SK-N-SH treated with all-trans-retinoic acid at 6 μM for 48 hours (cell line): ENCODE measurements at regions not wholly inside any gene's neighbourhood (a gene's known extent, or its start where the extent isn't known, plus 50 kb on each side); places are given as distances from the start of the nearest gene placed in this dataset.

Experiments used
- ATAC-seq: fragments of 200-7000 bp; cut with Tn5 transposase; 3 replicates; pipeline ENCODE4 v1.9.1; 2020; ENCODE audit warnings: mild to moderate bottlenecking, moderate library complexity
- ARNTL ChIP-seq: fragments of 450-650 bp; formaldehyde crosslinking; IDR thresholded peaks from 2 replicates; pipeline ENCODE4 v1.5.0; 2020; ENCODE audit warnings: low read depth, mild to moderate bottlenecking, moderate library complexity, borderline replicate concordance
- BACH2 ChIP-seq: fragments of 250-450 bp; sonication (Bioruptor Pico); IDR thresholded peaks from 2 replicates; pipeline ENCODE4 v1.9.0; 2021; ENCODE audit warnings: mild to moderate bottlenecking, borderline replicate concordance
- ESRRG ChIP-seq: fragments of 250-450 bp; sonication (Bioruptor Pico); IDR thresholded peaks from 2 replicates; pipeline ENCODE4 v1.6.1; 2021; ENCODE audit warnings: mild to moderate bottlenecking
- GLIS3 ChIP-seq: fragments of 250-450 bp; sonication (Bioruptor Pico); IDR thresholded peaks from 2 replicates; pipeline ENCODE4 v1.5.0; 2020; ENCODE audit warnings: mild to moderate bottlenecking, moderate library complexity
- ISL1 ChIP-seq: fragments of 250-450 bp; sonication (Bioruptor Pico); IDR thresholded peaks from 2 replicates; pipeline ENCODE4 v2.1.2; 2022; ENCODE audit warnings: mild to moderate bottlenecking, moderate library complexity
- OSR1 ChIP-seq: fragments of 250-450 bp; sonication (Bioruptor Pico); IDR thresholded peaks from 2 replicates; pipeline ENCODE4 v1.8.0; 2022; ENCODE audit warnings: moderate library complexity, mild to moderate bottlenecking, inconsistent platforms
- PATZ1 ChIP-seq: fragments of 250-450 bp; sonication (Bioruptor Pico); IDR thresholded peaks from 2 replicates; pipeline ENCODE4 v1.8.0; 2020; ENCODE audit warnings: mild to moderate bottlenecking, moderate library complexity, borderline replicate concordance
- POU6F1 ChIP-seq: fragments of 250-450 bp; sonication (Bioruptor Pico); IDR thresholded peaks from 2 replicates; pipeline ENCODE4 v1.8.0; 2021; ENCODE audit warnings: low read depth, mild to moderate bottlenecking, moderate library complexity, borderline replicate concordance
- PPARA ChIP-seq: fragments of 250-450 bp; sonication (Bioruptor Pico); IDR thresholded peaks from 2 replicates; pipeline ENCODE4 v1.5.0; 2020; ENCODE audit warnings: mild to moderate bottlenecking, borderline replicate concordance
- RARB ChIP-seq: fragments of 250-450 bp; sonication (Bioruptor Pico); IDR thresholded peaks from 2 replicates; pipeline ENCODE4 v1.8.0; 2021; ENCODE audit warnings: mild to moderate bottlenecking, moderate library complexity
- SNAI2 ChIP-seq: fragments of 250-450 bp; sonication (Bioruptor Pico); IDR thresholded peaks from 2 replicates; pipeline ENCODE4 v1.5.0; 2020; ENCODE audit warnings: mild to moderate bottlenecking, moderate library complexity
- ZFP30 ChIP-seq: fragments of 450-650 bp; formaldehyde crosslinking; IDR thresholded peaks from 2 replicates; pipeline ENCODE4 v1.5.0; 2022; ENCODE audit warnings: mild to moderate bottlenecking, moderate library complexity
- ZNF565 ChIP-seq: fragments of 450-650 bp; formaldehyde crosslinking; conservative IDR thresholded peaks from 2 replicates; pipeline ENCODE4 v1.5.0; 2020; ENCODE audit warnings: low read depth, mild to moderate bottlenecking, moderate library complexity
- ZNF70 ChIP-seq: fragments of 450-650 bp; formaldehyde crosslinking; IDR thresholded peaks from 2 replicates; pipeline ENCODE4 v1.5.0; 2020; ENCODE audit warnings: mild to moderate bottlenecking, moderate library complexity
- ZNF8 ChIP-seq: fragments of 450-650 bp; formaldehyde crosslinking; IDR thresholded peaks from 2 replicates; pipeline ENCODE4 v1.5.0; 2020; ENCODE audit warnings: mild to moderate bottlenecking, moderate library complexity
- TF ChIP-seq, protein P1 (sequence below): fragments of 250-450 bp; sonication (Bioruptor Pico); IDR thresholded peaks from 2 replicates; pipeline ENCODE4 v1.5.1; 2021; ENCODE audit warnings: mild to moderate bottlenecking, moderate library complexity
- TF ChIP-seq, protein P2 (sequence below): fragments of 250-450 bp; sonication (Bioruptor Pico); IDR thresholded peaks from 2 replicates; pipeline ENCODE4 v1.5.1; 2020; ENCODE audit warnings: low read depth, mild to moderate bottlenecking, moderate library complexity
- TF ChIP-seq, protein P3 (sequence below): fragments of 250-450 bp; sonication (Bioruptor Pico); IDR thresholded peaks from 2 replicates; pipeline ENCODE4 v1.5.0; 2020; ENCODE audit warnings: mild to moderate bottlenecking, moderate library complexity

DNA sequence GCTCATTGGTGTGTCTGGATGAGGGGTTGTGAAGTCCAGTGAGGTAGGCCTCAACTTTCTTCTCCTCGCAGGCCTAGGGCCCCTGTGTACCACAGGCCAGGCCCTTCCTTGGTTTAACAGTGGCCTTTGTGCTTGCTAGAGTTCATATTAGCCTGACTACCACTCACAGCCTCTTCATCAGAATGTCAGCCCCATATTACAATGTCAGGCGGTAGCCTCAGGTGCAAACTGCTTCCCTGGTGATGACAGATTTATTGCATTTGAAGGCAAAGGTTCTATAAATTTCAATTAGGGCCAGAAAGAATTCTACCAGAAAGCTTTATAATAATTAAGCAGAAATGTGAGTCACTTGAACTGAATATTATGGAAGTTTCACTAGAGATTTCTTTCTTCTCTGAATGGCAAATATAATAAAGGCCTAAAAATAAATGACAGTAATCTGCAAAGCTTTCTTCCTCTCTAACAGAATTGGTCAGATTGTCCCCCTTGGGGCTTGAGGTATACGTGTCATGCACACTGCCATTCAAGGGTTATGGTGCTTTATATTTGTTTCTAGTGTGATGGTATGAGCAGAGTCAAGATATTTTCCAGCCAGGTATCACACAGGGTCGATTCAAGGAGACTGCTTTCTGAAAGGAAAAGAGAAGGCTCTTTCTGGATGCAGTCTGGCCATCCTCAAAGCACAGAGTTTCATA lies 210.3 kb downstream of the CWF19L2 start (continued):
- TF ChIP-seq, protein P1, sequence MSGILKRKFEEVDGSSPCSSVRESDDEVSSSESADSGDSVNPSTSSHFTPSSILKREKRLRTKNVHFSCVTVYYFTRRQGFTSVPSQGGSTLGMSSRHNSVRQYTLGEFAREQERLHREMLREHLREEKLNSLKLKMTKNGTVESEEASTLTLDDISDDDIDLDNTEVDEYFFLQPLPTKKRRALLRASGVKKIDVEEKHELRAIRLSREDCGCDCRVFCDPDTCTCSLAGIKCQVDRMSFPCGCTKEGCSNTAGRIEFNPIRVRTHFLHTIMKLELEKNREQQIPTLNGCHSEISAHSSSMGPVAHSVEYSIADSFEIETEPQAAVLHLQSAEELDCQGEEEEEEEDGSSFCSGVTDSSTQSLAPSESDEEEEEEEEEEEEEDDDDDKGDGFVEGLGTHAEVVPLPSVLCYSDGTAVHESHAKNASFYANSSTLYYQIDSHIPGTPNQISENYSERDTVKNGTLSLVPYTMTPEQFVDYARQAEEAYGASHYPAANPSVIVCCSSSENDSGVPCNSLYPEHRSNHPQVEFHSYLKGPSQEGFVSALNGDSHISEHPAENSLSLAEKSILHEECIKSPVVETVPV (CRISPR knock-in tag), result no peak

GRCh38 chr11:107243929-107244328 lies 213.7 kb downstream of the CWF19L2 start:
- no peak for ATAC-seq
- TF ChIP-seq PPARA (CRISPR knock-in tag), result no peak
- no peak for TF ChIP-seq ZNF565 (CRISPR knock-in tag)
- TF ChIP-seq GLIS3 (CRISPR knock-in tag), result no peak
- TF ChIP-seq ARNTL (CRISPR knock-in tag), result no peak
- TF ChIP-seq RARB (CRISPR knock-in tag), result no peak
- no peak for TF ChIP-seq ZNF70 (CRISPR knock-in tag)
- TF ChIP-seq ZFP30 (CRISPR knock-in tag), result no peak
- no peak for TF ChIP-seq BACH2 (CRISPR knock-in tag)
- no peak for TF ChIP-seq PATZ1 (CRISPR knock-in tag)
- no peak for TF ChIP-seq ZNF8 (CRISPR knock-in tag)

- ATAC-seq, result no peak
These were observed 214.2 kb upstream of the GUCY1A2 start for GRCh38 chr11:107232451-107232850.

More at GRCh38 chr11:107232451-107232850, 214.2 kb upstream of the GUCY1A2 start:
- no peak for TF ChIP-seq SNAI2 (CRISPR knock-in tag)
- TF ChIP-seq, protein P2, sequence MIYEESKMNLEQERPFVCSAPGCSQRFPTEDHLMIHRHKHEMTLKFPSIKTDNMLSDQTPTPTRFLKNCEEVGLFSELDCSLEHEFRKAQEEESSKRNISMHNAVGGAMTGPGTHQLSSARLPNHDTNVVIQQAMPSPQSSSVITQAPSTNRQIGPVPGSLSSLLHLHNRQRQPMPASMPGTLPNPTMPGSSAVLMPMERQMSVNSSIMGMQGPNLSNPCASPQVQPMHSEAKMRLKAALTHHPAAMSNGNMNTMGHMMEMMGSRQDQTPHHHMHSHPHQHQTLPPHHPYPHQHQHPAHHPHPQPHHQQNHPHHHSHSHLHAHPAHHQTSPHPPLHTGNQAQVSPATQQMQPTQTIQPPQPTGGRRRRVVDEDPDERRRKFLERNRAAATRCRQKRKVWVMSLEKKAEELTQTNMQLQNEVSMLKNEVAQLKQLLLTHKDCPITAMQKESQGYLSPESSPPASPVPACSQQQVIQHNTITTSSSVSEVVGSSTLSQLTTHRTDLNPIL (CRISPR knock-in tag), result no peak
- no peak for TF ChIP-seq POU6F1 (CRISPR knock-in tag)
- TF ChIP-seq BACH2 (CRISPR knock-in tag), result no peak
- no peak for TF ChIP-seq ISL1 (CRISPR knock-in tag)
- TF ChIP-seq ESRRG (CRISPR knock-in tag), result no peak
- no peak for TF ChIP-seq ZNF8 (CRISPR knock-in tag)
- no peak for TF ChIP-seq ARNTL (CRISPR knock-in tag)
- TF ChIP-seq, protein P3, sequence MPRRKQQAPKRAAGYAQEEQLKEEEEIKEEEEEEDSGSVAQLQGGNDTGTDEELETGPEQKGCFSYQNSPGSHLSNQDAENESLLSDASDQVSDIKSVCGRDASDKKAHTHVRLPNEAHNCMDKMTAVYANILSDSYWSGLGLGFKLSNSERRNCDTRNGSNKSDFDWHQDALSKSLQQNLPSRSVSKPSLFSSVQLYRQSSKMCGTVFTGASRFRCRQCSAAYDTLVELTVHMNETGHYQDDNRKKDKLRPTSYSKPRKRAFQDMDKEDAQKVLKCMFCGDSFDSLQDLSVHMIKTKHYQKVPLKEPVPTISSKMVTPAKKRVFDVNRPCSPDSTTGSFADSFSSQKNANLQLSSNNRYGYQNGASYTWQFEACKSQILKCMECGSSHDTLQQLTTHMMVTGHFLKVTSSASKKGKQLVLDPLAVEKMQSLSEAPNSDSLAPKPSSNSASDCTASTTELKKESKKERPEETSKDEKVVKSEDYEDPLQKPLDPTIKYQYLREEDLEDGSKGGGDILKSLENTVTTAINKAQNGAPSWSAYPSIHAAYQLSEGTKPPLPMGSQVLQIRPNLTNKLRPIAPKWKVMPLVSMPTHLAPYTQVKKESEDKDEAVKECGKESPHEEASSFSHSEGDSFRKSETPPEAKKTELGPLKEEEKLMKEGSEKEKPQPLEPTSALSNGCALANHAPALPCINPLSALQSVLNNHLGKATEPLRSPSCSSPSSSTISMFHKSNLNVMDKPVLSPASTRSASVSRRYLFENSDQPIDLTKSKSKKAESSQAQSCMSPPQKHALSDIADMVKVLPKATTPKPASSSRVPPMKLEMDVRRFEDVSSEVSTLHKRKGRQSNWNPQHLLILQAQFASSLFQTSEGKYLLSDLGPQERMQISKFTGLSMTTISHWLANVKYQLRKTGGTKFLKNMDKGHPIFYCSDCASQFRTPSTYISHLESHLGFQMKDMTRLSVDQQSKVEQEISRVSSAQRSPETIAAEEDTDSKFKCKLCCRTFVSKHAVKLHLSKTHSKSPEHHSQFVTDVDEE (CRISPR knock-in tag), result no peak
- TF ChIP-seq GLIS3 (CRISPR knock-in tag), result no peak
- no peak for TF ChIP-seq OSR1 (CRISPR knock-in tag)
